HG02970 (cell line): ENCODE measurements at regions not wholly inside any gene's neighbourhood (a gene's known extent, or its start where the extent isn't known, plus 50 kb on each side); places are given as distances from the start of the nearest gene placed in this dataset.

Experiments
- ATAC-seq: cut with Tn5 transposase; IDR thresholded peaks from one replicate; pipeline ENCODE4 v1.9.1; 2021; ENCODE audit warnings: mild to moderate bottlenecking, moderate library complexity, moderate number of reproducible peaks; ENCODE audit not compliant: unreplicated experiment, low FRiP score

GRCh38 chr4:165763640-165764039 lies 109.4 kb upstream of the TLL1 start:
- ATAC-seq = no peak

GRCh38 chr4:165765053-165765452 lies 108.0 kb upstream of the TLL1 start:
- ATAC-seq = no peak

DNA sequence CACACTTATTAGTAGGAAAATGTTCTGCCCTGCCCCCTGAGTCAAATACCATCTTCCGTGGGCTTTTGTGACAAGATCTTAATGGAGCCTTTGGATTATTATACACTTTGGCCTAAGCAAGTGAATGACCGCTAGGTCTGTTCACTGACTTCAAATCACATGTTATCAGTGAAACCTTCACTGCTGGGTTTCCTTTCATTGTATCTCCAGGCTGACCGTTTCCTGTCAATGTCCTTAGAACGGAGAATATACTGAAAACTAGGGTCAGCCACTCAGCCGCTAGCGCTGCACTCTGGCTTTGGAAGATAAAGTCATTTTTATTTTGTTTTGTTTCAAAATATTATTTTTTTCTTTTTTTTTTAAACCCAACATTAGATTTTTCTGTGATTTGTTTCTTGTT lies 107.0 kb upstream of the TLL1 start:
- no peak for ATAC-seq

- ATAC-seq = no peak
Measured at GRCh38 chr4:165766976-165767375, 106.1 kb upstream of the TLL1 start.

DNA sequence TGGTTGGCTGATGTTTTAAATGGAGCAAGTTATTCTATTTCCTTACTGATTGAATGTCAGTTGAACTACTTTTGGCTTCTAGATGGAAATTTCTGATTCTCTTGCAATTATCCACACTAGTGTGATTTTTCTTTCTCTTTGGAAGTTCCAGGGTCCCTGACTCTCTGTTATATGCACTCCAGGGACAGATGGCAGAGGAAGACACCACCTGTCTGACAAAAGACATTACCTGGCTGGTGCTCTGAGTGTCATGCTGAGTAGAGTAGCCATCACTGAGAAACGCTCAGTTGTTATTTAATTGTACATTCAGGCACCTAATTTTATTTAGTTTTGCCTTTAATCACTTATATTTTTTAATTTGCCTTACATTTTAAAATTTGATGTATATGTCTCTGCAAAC lies 105.4 kb upstream of the TLL1 start:
- no peak for ATAC-seq

- no peak for ATAC-seq
Measured at GRCh38 chr4:165768281-165768680, 104.8 kb upstream of the TLL1 start.

DNA sequence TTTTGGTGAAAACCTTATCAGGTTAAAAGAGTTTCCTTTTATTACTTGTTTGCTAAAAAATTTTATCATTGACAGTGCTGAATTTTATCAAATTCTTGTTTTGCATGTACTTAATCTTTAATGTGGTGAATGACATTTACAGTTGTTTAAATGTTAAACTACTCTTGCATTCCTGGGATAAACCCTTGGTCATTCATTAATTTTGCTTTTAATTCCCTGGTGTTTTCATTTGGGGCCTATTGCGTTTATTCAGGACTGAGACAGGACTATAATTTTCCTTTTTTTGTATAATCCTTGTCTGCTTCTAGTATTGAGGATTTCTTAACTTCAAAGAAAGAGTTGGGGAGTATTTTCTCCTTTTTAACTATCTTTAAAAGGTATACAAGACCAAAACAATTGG lies 98.7 kb upstream of the TLL1 start:
- ATAC-seq = no peak

- ATAC-seq = no peak
Measured at GRCh38 chr4:165779950-165780670, 92.9 kb upstream of the TLL1 start.

DNA sequence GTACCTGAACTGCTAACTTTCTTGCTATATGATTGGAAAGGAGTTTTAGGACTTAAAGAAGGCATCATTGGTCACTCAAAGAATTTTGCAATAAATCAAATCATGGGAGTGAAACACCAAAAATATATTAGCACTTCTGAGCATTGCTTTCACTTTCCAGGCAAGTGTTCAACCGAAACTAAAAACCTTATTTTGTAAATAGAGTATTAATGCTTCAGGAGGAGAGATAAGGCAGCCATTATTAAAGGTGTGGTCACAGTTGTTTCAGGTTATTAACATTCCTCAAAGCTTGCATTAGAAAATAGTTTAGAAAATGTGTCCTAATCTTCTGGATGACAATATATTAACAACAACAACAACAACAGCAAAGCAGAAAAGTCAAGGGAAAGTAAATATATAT lies 92.3 kb upstream of the TLL1 start:
- no peak for ATAC-seq

GRCh38 chr4:165782623-165783022 lies 90.4 kb upstream of the TLL1 start:
- no peak for ATAC-seq

- no peak for ATAC-seq
Measured at GRCh38 chr4:165783626-165784025, 89.4 kb upstream of the TLL1 start.

- ATAC-seq = no peak
Measured at GRCh38 chr4:165784672-165785071, 88.4 kb upstream of the TLL1 start.

- ATAC-seq = no peak
Measured at GRCh38 chr4:165785337-165785736, 87.7 kb upstream of the TLL1 start.

DNA sequence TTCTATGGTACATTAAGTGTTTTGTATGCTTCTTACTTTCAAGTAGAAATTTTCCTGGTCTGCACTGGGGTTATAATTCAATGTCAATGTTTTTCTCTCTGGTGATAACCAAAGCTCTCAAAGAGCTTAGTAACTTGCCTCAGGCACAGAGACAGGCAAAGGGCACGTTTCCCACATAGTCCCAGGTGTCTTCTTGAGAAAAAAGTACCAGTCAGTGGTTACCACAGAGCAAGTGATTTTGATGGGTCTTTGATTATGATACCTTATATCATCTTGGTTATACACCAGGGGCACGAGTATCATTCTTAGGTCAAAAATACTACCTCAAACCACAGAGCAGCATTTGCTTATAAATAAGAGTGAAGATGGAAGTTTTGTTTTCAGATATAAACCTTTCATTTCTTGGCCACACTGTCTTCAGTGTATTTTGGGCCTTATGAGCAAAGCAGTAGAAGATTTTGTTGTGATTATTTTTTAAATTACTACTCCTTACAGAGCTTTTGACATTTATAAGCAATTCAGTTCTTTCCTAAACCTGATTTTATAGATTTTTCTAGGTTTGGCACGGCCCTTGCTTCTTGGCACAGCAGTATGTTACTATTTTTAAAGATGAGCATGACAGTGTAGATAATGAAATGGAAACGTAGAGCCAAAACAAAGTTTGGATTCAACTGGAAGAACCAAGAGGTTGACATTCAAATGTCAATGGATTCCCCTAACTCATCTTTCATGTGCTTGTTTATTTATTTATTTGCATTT lies 85.3 kb upstream of the TLL1 start:
- no peak for ATAC-seq

DNA sequence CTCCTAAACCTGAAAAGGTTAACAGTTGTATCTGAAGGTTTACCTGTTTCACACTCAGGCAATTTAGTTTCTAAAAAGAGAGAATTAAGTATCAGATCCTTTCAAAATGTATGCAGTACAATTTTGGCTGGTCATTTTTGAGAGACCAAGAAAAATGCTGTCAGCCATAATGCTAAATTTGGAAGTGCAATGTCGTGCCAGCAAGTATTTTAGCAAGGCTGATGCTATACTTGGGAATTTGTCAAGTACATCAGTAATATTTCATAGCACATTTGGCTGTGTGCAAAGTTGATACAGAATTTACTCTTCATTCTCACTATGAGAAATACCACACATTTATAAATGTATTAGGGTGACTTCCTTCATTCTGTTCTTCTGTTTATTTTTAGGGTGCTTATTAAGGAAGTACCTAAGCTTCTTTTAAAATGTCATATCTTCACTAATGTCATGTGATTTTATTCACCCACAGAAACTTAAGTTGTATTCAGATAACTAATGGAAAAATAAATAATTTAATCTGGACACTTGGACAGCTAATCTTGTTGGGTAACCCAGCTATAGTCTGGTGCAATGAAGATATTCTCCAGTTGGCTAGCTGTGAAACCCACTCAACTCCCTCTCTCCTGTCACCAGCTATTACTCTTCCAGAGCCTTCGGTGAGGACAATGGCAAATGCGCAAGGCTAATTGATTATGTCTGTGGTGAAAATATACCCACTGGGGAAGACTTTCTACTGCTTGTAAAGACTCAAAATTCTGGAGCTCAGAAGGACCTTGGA lies 84.2 kb upstream of the TLL1 start:
- ATAC-seq = no peak

DNA sequence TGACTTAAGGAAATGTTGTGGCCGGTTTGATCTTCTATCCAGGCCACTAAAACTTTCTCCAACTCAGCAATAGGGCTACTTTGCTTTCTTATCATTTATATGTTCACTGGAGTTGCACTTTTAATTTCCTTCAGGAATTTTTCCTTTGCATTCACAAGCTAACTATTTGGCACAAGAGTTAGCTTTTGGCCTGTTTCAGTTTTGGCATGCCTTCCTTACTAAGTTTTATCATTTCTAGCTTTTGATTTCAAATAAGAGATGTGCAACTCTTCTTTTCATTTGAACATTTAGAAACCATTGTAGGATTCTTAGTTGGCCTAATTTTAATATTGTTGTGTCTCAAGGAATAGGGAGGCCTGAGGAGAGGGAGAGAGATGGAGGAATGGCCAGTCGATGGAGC lies 79.8 kb upstream of the TLL1 start:
- no peak for ATAC-seq

- no peak for ATAC-seq
Measured at GRCh38 chr4:165794834-165795233, 78.2 kb upstream of the TLL1 start.

DNA sequence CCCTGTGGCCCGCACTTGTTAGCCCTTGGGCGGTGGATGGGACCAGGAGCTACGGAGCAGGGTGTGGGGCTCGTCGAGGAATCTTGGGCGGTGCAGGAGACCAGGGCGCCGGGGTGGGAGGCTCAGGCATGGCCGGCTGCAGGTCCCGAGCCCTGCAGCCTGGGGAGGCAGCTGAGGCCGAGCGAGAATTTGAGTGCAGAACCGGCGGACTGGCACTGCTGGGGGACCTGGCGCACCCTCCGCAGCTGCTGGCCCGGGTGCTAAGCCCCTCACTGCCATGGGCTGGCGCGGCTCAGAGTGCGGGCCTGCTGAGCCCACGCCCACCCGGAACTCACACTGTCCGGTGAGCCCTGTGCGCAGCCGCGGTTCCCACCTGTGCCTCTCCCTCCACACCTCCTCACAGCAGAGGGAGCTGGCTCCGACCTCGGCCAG lies 73.6 kb upstream of the TLL1 start:
- no peak for ATAC-seq

- ATAC-seq = no peak
Measured at GRCh38 chr4:165802452-165802851, 70.6 kb upstream of the TLL1 start.

DNA sequence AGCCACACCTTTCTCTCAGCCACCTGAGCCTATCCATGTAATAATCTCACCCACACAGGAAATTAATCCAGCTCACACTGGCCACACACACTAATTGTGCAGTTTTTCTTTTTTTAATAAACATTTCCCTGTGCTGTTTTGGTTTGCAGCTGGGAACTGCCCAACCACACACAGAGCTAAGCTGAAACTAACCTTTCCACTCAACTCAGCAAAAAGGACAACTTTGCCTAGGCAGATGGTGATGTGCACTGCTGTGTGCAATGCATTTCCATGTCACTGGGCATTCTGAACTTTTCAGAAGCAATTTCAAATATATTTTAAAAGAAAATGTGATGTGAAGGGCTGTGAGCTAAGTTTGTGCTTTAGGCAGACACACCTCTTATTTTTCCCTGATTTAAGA lies 70.0 kb upstream of the TLL1 start:
- ATAC-seq = no peak

GRCh38 chr4:165805406-165805805 lies 67.6 kb upstream of the TLL1 start:
- no peak for ATAC-seq
